GM21723 (cell line): ENCODE measurements at regions not wholly inside any gene's neighbourhood (a gene's known extent, or its start where the extent isn't known, plus 50 kb on each side); places are given as distances from the start of the nearest gene placed in this dataset.

ENCODE experiments used
- ATAC-seq: cut with Tn5 transposase; IDR thresholded peaks from one replicate; pipeline ENCODE4 v1.9.1; 2021; ENCODE audit warnings: mild to moderate bottlenecking, moderate library complexity; ENCODE audit not compliant: unreplicated experiment

DNA sequence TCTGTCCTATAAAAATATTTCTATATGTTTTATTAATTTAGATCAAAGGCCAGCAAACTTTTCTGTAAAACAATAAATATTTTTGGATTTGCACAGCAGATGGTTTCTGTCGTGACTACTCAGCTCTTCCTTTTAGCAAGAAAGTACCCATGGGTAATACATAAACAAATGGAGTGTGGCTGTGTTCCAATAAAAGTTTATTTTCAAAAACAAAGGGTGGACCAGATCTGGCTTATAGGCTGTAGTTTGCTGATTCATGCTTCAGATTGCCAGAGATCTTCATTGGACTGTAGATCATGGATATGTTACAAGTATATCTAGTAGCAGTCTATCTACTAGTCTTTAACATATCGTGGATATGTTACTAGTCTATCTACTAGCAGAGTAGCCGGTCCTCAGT lies 590.5 kb downstream of the CSNK1G3 start:
- no peak for ATAC-seq

GRCh38 chr5:124093658-124094057 lies 581.7 kb downstream of the CSNK1G3 start:
- ATAC-seq = no peak

GRCh38 chr5:124090115-124090514 lies 578.1 kb downstream of the CSNK1G3 start:
- no peak for ATAC-seq

- ATAC-seq = no peak
These were observed 577.6 kb downstream of the CSNK1G3 start for GRCh38 chr5:124089578-124089977.

- ATAC-seq = no peak
These were observed 576.5 kb downstream of the CSNK1G3 start for GRCh38 chr5:124088289-124089032.

- no peak for ATAC-seq
These were observed 575.8 kb downstream of the CSNK1G3 start for GRCh38 chr5:124087752-124088151.

DNA sequence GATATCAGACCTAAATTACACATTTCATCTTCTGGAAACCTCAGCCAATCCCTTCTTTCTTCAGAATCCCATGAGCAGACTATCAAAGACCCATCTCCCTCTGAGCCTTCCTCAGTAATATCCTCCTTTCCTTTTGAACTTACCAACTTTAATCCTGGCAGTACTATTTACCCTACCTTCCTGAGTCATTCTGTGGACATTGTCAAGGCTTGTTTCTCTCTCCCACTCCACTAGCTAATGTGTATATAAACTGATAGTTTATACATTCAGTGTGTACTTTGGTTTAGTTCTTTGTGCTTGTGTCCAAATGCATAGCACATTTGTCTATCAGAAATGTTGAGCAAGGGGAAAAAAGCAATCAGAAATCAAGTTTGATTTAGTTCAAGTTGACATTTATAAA lies 568.3 kb downstream of the CSNK1G3 start:
- ATAC-seq = no peak

GRCh38 chr5:124079062-124079461 lies 567.1 kb downstream of the CSNK1G3 start:
- ATAC-seq = no peak

DNA sequence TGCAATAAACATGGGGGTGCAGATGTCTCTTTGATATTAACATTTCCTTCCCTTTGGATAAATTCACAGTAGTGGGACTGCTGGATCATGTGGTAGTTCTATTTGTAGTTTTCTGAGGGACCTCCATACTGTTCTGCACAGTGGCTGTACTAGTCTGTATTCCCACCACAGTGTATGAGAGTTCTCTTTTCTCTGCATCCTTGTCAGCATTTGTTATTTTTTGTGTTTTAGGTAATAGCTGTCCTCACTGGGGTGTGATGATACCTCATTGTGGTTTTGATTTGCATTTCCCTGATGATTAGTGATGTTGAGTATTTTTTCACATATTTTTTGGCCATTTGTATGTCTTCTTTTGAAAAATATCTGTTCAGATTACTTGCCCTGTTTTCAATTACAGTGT lies 562.5 kb downstream of the CSNK1G3 start:
- ATAC-seq = no peak

GRCh38 chr5:124072570-124072969 lies 560.6 kb downstream of the CSNK1G3 start:
- no peak for ATAC-seq

DNA sequence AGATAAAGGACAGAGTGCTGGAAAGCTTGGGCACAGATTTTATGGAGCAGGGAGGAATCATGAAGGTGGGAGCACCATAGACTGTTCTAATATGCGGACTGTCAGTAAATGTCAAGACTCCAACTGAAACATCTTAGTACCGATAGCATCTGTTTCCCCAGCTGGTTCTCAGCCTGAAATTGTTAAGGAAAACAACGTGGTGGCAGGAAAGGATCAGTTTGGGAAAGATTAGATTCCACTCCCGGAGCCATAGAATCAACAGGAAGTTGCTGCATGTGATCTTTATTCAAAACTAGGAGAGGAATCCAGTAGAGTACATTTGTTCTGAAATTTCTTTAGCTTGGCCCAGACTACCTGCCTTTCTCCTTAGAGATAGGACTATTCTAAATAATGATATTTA lies 559.1 kb downstream of the CSNK1G3 start:
- no peak for ATAC-seq

GRCh38 chr5:124065508-124065907 lies 553.5 kb downstream of the CSNK1G3 start:
- no peak for ATAC-seq

GRCh38 chr5:124064956-124065355 lies 553.0 kb downstream of the CSNK1G3 start:
- no peak for ATAC-seq

GRCh38 chr5:124061663-124062062 lies 549.7 kb downstream of the CSNK1G3 start:
- no peak for ATAC-seq

- ATAC-seq = no peak
These were observed 549.1 kb downstream of the CSNK1G3 start for GRCh38 chr5:124061068-124061430.

- ATAC-seq = no peak
These were observed 548.6 kb downstream of the CSNK1G3 start for GRCh38 chr5:124060413-124061067.

GRCh38 chr5:124060011-124060410 lies 548.0 kb downstream of the CSNK1G3 start:
- ATAC-seq = no peak

DNA sequence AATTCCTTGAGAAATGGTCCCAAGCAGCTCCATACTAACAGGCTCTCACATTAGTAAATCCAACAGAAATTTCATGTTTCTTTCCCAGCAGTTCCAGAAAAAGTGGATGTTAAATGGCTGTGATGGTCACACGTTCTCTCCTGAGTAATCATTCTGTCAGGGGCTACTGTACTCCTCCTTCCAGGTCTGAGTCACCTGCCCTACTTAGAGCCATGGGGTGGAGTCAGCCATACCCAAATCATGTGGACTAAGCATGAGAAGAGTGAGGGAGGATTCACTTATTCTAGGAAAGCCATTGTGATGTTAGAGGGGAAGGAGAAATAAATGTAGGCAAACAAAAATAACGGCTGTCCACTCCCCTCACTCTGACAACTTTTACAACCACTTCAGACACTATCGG lies 547.2 kb downstream of the CSNK1G3 start:
- ATAC-seq = no peak

DNA sequence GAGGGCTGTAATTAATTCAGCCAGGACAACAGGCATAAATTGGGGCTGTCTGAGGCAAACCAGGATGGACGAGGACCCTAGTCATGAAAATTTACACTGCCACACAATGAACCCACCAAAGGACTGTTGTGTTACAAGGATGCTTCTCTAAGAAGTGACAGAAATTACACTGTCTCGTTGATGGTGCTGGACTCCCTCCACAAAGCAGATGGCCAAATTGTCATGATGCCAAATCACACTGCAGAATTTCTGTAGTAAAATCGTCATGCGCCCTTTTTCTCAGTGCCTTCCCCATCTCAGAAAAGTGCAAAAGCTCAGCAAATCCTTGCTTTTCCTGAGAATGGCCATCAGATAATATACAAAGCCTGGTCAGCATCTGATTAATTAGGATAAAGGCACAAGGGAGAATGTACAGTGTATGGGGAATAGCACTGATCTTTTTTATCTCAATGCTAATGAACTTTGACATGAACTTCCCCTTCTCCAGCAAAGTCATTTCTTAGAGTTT lies 545.8 kb downstream of the CSNK1G3 start:
- no peak for ATAC-seq

- peak; percentile 53 for ATAC-seq
These were observed 545.2 kb downstream of the CSNK1G3 start for GRCh38 chr5:124056991-124057723.

GRCh38 chr5:124056326-124056990 lies 544.5 kb downstream of the CSNK1G3 start:
- ATAC-seq = peak; percentile 74
